ENCODE measurements at regions not wholly inside any gene's neighbourhood (a gene's known extent, or its start where the extent isn't known, plus 50 kb on each side); places are given as distances from the start of the nearest gene placed in this dataset.

GRCh38 chr19:30895946-30896345 lies 453.3 kb downstream of the TSHZ3 start:
- DNase-seq: no peak

- no peak for DNase-seq
Observed at GRCh38 chr19:30891051-30891450, 458.2 kb downstream of the TSHZ3 start.

GRCh38 chr19:30890033-30890432 lies 459.2 kb downstream of the TSHZ3 start:
- DNase-seq: no peak

- no peak for DNase-seq
Observed at GRCh38 chr19:30888937-30889336, 460.3 kb downstream of the TSHZ3 start.

- no peak for DNase-seq
Observed at GRCh38 chr19:30887042-30887441, 462.2 kb downstream of the TSHZ3 start.

GRCh38 chr19:30886222-30886621 lies 463.0 kb downstream of the TSHZ3 start:
- DNase-seq: no peak

- DNase-seq: no peak
Observed at GRCh38 chr19:30884146-30884812, 465.0 kb downstream of the TSHZ3 start.

- no peak for DNase-seq
Observed at GRCh38 chr19:30883071-30883470, 466.2 kb downstream of the TSHZ3 start.

GRCh38 chr19:30882411-30883005 lies 466.7 kb downstream of the TSHZ3 start:
- DNase-seq: no peak

- no peak for DNase-seq
Observed at GRCh38 chr19:30881930-30882329, 467.3 kb downstream of the TSHZ3 start.

GRCh38 chr19:30881281-30881680 lies 468.0 kb downstream of the TSHZ3 start:
- DNase-seq: no peak

- DNase-seq: no peak
Observed at GRCh38 chr19:30880551-30880950, 468.7 kb downstream of the TSHZ3 start.

GRCh38 chr19:30880151-30880550 lies 469.1 kb downstream of the TSHZ3 start:
- no peak for DNase-seq

- DNase-seq: no peak
Observed at GRCh38 chr19:30879736-30880135, 469.5 kb downstream of the TSHZ3 start.

GRCh38 chr19:30879225-30879624 lies 470.0 kb downstream of the TSHZ3 start:
- DNase-seq: no peak

GRCh38 chr19:30878495-30878894 lies 470.7 kb downstream of the TSHZ3 start:
- no peak for DNase-seq

GRCh38 chr19:30877661-30878113 lies 471.5 kb downstream of the TSHZ3 start:
- DNase-seq: no peak

GRCh38 chr19:30873691-30874090 lies 475.5 kb downstream of the TSHZ3 start:
- no peak for DNase-seq

GRCh38 chr19:30873003-30873402 lies 476.2 kb downstream of the TSHZ3 start:
- DNase-seq: no peak

- no peak for DNase-seq
Observed at GRCh38 chr19:30871979-30872378, 477.3 kb downstream of the TSHZ3 start.

- DNase-seq: no peak
Observed at GRCh38 chr19:30870876-30871275, 478.4 kb downstream of the TSHZ3 start.

- no peak for DNase-seq
Observed at GRCh38 chr19:30865511-30865910, 483.7 kb downstream of the TSHZ3 start.

GRCh38 chr19:30864391-30865215 lies 484.6 kb downstream of the TSHZ3 start:
- DNase-seq: no peak

GRCh38 chr19:30862876-30863275 lies 486.4 kb downstream of the TSHZ3 start:
- no peak for DNase-seq
